GM12872 (cell line): ENCODE measurements at regions not wholly inside any gene's neighbourhood (a gene's known extent, or its start where the extent isn't known, plus 50 kb on each side); places are given as distances from the start of the nearest gene placed in this dataset.

Experiments
- TF ChIP-seq, protein P1 (sequence below): IDR thresholded peaks from 3 replicates; pipeline ENCODE4 v1.5.1; 2011; ENCODE audit warnings: low read depth, mild to moderate bottlenecking, low read length, moderate library complexity; ENCODE audit not compliant: insufficient read depth

GRCh38 chr16:61391896-61392295 is 644.3 kb downstream of the CDH8 start:
- TF ChIP-seq, protein P1, sequence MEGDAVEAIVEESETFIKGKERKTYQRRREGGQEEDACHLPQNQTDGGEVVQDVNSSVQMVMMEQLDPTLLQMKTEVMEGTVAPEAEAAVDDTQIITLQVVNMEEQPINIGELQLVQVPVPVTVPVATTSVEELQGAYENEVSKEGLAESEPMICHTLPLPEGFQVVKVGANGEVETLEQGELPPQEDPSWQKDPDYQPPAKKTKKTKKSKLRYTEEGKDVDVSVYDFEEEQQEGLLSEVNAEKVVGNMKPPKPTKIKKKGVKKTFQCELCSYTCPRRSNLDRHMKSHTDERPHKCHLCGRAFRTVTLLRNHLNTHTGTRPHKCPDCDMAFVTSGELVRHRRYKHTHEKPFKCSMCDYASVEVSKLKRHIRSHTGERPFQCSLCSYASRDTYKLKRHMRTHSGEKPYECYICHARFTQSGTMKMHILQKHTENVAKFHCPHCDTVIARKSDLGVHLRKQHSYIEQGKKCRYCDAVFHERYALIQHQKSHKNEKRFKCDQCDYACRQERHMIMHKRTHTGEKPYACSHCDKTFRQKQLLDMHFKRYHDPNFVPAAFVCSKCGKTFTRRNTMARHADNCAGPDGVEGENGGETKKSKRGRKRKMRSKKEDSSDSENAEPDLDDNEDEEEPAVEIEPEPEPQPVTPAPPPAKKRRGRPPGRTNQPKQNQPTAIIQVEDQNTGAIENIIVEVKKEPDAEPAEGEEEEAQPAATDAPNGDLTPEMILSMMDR: no peak

GRCh38 chr16:61390965-61391637 is 645.1 kb downstream of the CDH8 start:
- TF ChIP-seq, protein P1: no peak

GRCh38 chr16:61385392-61386071 is 650.7 kb downstream of the CDH8 start:
- TF ChIP-seq, protein P1: no peak

GRCh38 chr16:61382435-61382834 is 653.8 kb downstream of the CDH8 start:
- TF ChIP-seq, protein P1: no peak

- TF ChIP-seq, protein P1: no peak
Observed at GRCh38 chr16:61379311-61379710, 656.9 kb downstream of the CDH8 start.

DNA sequence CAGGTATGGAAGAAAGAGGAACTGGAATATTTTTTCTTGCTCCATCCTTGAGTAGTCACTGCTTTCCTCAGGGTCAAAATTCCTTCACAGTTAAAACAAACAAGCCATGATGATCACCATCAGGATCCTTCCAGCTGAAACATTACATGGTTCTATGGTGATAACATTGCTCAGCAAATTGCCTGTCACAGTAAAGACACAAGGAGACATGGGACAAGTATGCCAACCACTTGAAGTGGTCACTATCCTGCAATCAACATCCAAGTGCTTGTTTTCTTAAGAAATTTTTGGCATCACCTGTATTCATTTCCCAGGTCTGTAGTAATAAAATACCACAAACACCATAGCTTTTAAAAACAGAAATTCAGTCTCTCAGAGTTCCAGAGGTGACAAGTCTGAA is 662.2 kb downstream of the CDH8 start:
- TF ChIP-seq, protein P1: no peak

- TF ChIP-seq, protein P1: no peak
Observed at GRCh38 chr16:61371881-61372280, 664.4 kb downstream of the CDH8 start.
